ENCODE measurements at regions not wholly inside any gene's neighbourhood (a gene's known extent, or its start where the extent isn't known, plus 50 kb on each side); places are given as distances from the start of the nearest gene placed in this dataset.

GRCh38 chr9:86828631-86829030 is 118.7 kb downstream of the GAS1 start:
- Histone ChIP-seq H3K36me3 (ENCODE audit: low read depth, missing control alignments) (no peaks in the 10 kb centered on the region), H3K9me3 (no peaks in the 10 kb centered on the region), H3K27ac (no peak overlapping the region), H3K27me3 (no peaks in the 10 kb centered on the region), H3K4me3 (no peak overlapping the region), H3K4me1 (no peaks in the 10 kb centered on the region)
- WGBS, 2 donors, result 69 to 89% methylated on average over 4 of the region's 4 CpGs
- TF ChIP-seq POLR2A (IDR thresholded peaks at IDR 0.05), result no peak
- TF ChIP-seq CTCF (IDR thresholded peaks at IDR 0.05), result no peak
- no peak for DNase-seq
- intact Hi-C loops (cut with DNase I; ENCODE audit: low total_unique reads), result no loop called here

GRCh38 chr9:86827893-86828292 is 119.4 kb downstream of the GAS1 start:
- DNase-seq, result no peak
- intact Hi-C loops (cut with DNase I; ENCODE audit: low total_unique reads), result no loop called here
- Histone ChIP-seq H3K9me3 (no peaks in the 10 kb centered on the region), H3K27ac (no peak overlapping the region), H3K4me3 (no peak overlapping the region), H3K27me3 (no peaks in the 10 kb centered on the region), H3K36me3 (ENCODE audit: low read depth, missing control alignments) (no peaks in the 10 kb centered on the region), H3K4me1 (peaks cover under 1% of the 10 kb centered on the region)
- TF ChIP-seq CTCF (IDR thresholded peaks at IDR 0.05), result no peak
- no peak for TF ChIP-seq POLR2A (IDR thresholded peaks at IDR 0.05)
- WGBS, 2 donors, result 60 to 67% methylated on average over 1 of the region's 1 CpG

GRCh38 chr9:86825299-86825698 is 122.0 kb downstream of the GAS1 start:
- DNase-seq, result no peak
- Histone ChIP-seq H3K27me3 (no peaks in the 10 kb centered on the region), H3K9me3 (no peaks in the 10 kb centered on the region), H3K36me3 (ENCODE audit: low read depth, missing control alignments) (no peaks in the 10 kb centered on the region), H3K27ac (no peak overlapping the region), H3K4me3 (no peak overlapping the region), H3K4me1 (peaks cover 6% of the 10 kb centered on the region)
- TF ChIP-seq POLR2A (IDR thresholded peaks at IDR 0.05) (no peak), CTCF (IDR thresholded peaks at IDR 0.05) (no peak)
- intact Hi-C loops (cut with DNase I; ENCODE audit: low total_unique reads), result no loop called here
- WGBS, 2 donors, result 96 to 98% methylated on average over 2 of the region's 2 CpGs

- intact Hi-C loops (cut with DNase I; ENCODE audit: low total_unique reads), result no loop called here
- peaks cover 6% of the 10 kb centered on the region for H3K4me1 ChIP-seq
- no peak for DNase-seq
- H3K4me3 ChIP-seq, result no peak overlapping the region
- no peaks in the 10 kb centered on the region for H3K9me3 ChIP-seq
- TF ChIP-seq POLR2A (IDR thresholded peaks at IDR 0.05) (no peak), CTCF (IDR thresholded peaks at IDR 0.05) (no peak)
- H3K27ac ChIP-seq, result no peak overlapping the region
- H3K27me3 ChIP-seq, result no peaks in the 10 kb centered on the region
- H3K36me3 ChIP-seq (ENCODE audit: low read depth, missing control alignments), result no peaks in the 10 kb centered on the region
- 32 to 33% methylated on average over 6 of the region's 6 CpGs for WGBS, 2 donors
Measured at GRCh38 chr9:86822006-86822801, 125.1 kb downstream of the GAS1 start.
